Natural killer cell (primary cell): ENCODE measurements at regions not wholly inside any gene's neighbourhood (a gene's known extent, or its start where the extent isn't known, plus 50 kb on each side); places are given as distances from the start of the nearest gene placed in this dataset.
"Not testable (repeated sequence)": the region's sequence is repeated elsewhere in the genome, so short reads cannot be mapped to it uniquely, and the experiment has no call there.

Experiments
- ATAC-seq, 3 donors: fragments of 150-1000 bp in 2 of 3; fragments of 200-7000 bp in 1 of 3; cut with Tn5 transposase; 1 replicate in 1 of 3; 2 replicates in 2 of 3; pipeline ENCODE4 v1.10.0; 2021; ENCODE audit warnings: mild to moderate bottlenecking in 2 of 3, moderate library complexity in 2 of 3
- DNase-seq, 2 donors: peaks; one replicate each; pipeline versions ENCODE4 v3.0.0 to v3.0.0-alpha.2; 2013 to 2021; ENCODE audit warnings: mixed read lengths in 1 of 2
- H3K27ac ChIP-seq: one replicate; pipeline ENCODE4 v1.5.1; 2013; ENCODE audit warnings: mild to moderate bottlenecking, low read length
- H3K27me3 ChIP-seq: one replicate; pipeline ENCODE4 v1.6.1; 2013; ENCODE audit warnings: low read length; ENCODE audit not compliant: control insufficient read depth, insufficient read depth
- H3K36me3 ChIP-seq: one replicate; pipeline ENCODE4 v1.6.1; 2013; ENCODE audit warnings: low read length; ENCODE audit not compliant: control insufficient read depth, insufficient read depth
- H3K4me1 ChIP-seq: one replicate; pipeline ENCODE4 v1.6.1; 2013; ENCODE audit warnings: low read length; ENCODE audit not compliant: control insufficient read depth, insufficient read depth
- H3K4me3 ChIP-seq: one replicate; pipeline ENCODE4 v1.5.1; 2013; ENCODE audit warnings: low read length
- H3K9me3 ChIP-seq: one replicate; pipeline ENCODE4 v1.6.1; 2013; ENCODE audit warnings: low read length; ENCODE audit not compliant: control insufficient read depth, insufficient read depth
- H3K27ac Mint-ChIP-seq, 2 donors: one replicate each; pipeline ENCODE4 v1.8.0; 2022; ENCODE audit warnings: mild to moderate bottlenecking in 2 of 2, mixed read lengths in 2 of 2, moderate library complexity in 1 of 2
- H3K27me3 Mint-ChIP-seq, 2 donors: one replicate each; pipeline ENCODE4 v1.8.0; 2022; ENCODE audit warnings: low read depth in 2 of 2, mixed read lengths in 2 of 2
- H3K36me3 Mint-ChIP-seq: one replicate; pipeline ENCODE4 v1.8.0; 2022; ENCODE audit warnings: mixed read lengths
- H3K4me1 Mint-ChIP-seq, 2 donors: one replicate each; pipeline ENCODE4 v1.8.0; 2022; ENCODE audit warnings: mixed read lengths in 2 of 2
- H3K4me3 Mint-ChIP-seq: one replicate; pipeline ENCODE4 v1.8.0; 2022; ENCODE audit warnings: mild to moderate bottlenecking, moderate library complexity, mixed read lengths
- H3K9me3 Mint-ChIP-seq, 2 donors: one replicate each; pipeline ENCODE4 v1.8.0; 2022; ENCODE audit warnings: mixed read lengths in 2 of 2
- CTCF ChIP-seq: fragments of 200-600 bp; IDR thresholded peaks from one replicate; pipeline ENCODE4 v1.8.0; 2022; ENCODE audit warnings: antibody characterized with exemption
- WGBS: methylation state at CpG from one replicate; pipeline ENCODE4 v1.1.7; 2013; ENCODE audit warnings: missing lambda C conversion rate; ENCODE audit not compliant: insufficient coverage; 5-methylcytosine and 5-hydroxymethylcytosine counted together
- intact Hi-C: fragments of 100-400 bp; cut with micrococcal nuclease; formaldehyde crosslinking; loops from one replicate; pipeline ENCODE4 v1.14.2; 2022

- Mint-ChIP-seq H3K27ac (no peak overlapping the region), H3K4me1 (no peaks in the 10 kb centered on the region), H3K9me3 (no peaks in the 10 kb centered on the region), H3K36me3 (no peaks in the 10 kb centered on the region), H3K4me3 (no peak overlapping the region), H3K27me3 (peaks cover 2 to 28% of the 10 kb centered on the region in 2 donors)
- H3K27me3 ChIP-seq, result no peaks in the 10 kb centered on the region
- H3K4me1 ChIP-seq, result no peaks in the 10 kb centered on the region
- no peaks in the 10 kb centered on the region for H3K36me3 ChIP-seq
- H3K9me3 ChIP-seq, result no peaks in the 10 kb centered on the region
- WGBS, result 95% methylated on average over 1 of the region's 2 CpGs
- no peak for TF ChIP-seq CTCF
- no peak for ATAC-seq
- no peak overlapping the region for H3K27ac ChIP-seq
- DNase-seq, result no peak
- intact Hi-C loops, result no loop called here
- no peak overlapping the region for H3K4me3 ChIP-seq
Measured at GRCh38 chr2:129831018-129831417, 148.4 kb upstream of the RAB6C start.

DNA sequence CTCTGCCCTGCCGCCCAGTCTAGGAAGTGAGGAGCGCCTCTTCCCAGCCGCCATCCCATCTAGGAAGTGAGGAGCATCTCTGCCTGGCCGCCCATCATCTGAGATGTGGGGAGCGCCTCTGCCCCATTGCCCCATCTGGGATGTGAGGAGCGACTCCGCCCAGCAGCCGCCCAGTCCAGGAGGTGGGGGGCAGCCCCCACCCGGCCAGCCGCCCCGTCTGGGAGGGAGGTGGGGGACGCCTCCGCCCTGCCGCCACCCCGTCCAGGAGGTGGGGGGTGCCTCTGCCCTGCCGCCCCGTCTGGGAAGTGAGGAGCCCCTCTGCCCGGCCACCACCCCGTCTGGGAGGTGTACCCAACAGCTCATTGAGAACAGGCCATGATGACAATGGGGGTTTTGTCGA lies 146.0 kb upstream of the RAB6C start:
- H3K4me3 ChIP-seq, H3K4me1 Mint-ChIP-seq, H3K4me3 Mint-ChIP-seq, H3K4me1 ChIP-seq, ATAC-seq, H3K36me3 Mint-ChIP-seq, H3K9me3 Mint-ChIP-seq, DNase-seq, H3K27ac Mint-ChIP-seq, H3K27ac ChIP-seq, H3K36me3 ChIP-seq, H3K9me3 ChIP-seq, intact Hi-C loops, H3K27me3 ChIP-seq: not testable (repeated sequence)
- peaks cover 7 to 41% of the 10 kb centered on the region in 2 donors for H3K27me3 Mint-ChIP-seq
- 97% methylated on average over 19 of the region's 20 CpGs for WGBS

DNA sequence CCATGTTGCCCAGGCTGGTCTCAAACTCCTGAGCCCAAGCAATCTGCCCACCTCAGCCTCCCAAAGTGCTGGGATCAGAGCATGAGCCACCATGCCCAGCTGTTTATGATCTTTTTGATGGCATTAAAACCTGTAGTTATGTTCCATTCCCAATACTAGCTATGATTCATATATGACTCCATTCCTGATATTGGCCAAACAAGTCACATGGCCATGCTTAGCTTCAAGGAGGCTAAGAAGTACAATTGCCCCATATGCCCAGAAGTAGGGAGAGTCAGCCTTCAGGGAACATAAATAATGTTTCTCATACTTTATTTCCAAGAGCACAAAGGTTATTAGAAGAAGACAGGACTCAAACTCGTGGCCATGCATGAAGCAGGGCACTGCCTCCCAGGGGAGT lies 132.4 kb upstream of the RAB6C start:
- Histone ChIP-seq H3K4me3 (no peak overlapping the region), H3K36me3 (no peaks in the 10 kb centered on the region), H3K27ac (no peak overlapping the region), H3K27me3 (no peaks in the 10 kb centered on the region), H3K4me1 (no peaks in the 10 kb centered on the region), H3K9me3 (no peaks in the 10 kb centered on the region)
- H3K4me3 Mint-ChIP-seq, result no peak overlapping the region
- peaks cover 5% of the 10 kb centered on the region in 2 donors for H3K4me1 Mint-ChIP-seq
- H3K27me3 Mint-ChIP-seq, result peaks cover 14 to 59% of the 10 kb centered on the region in 2 donors
- DNase-seq, result no peak
- intact Hi-C loops, result no loop called here
- no peaks in the 10 kb centered on the region for H3K36me3 Mint-ChIP-seq
- TF ChIP-seq CTCF, result no peak
- WGBS, result 45% methylated on average over 1 of the region's 1 CpG
- H3K27ac Mint-ChIP-seq, result no peak overlapping the region
- H3K9me3 Mint-ChIP-seq, result no peaks in the 10 kb centered on the region
- no peak for ATAC-seq

- no peaks in the 10 kb centered on the region for H3K27me3 ChIP-seq
- no peak overlapping the region for H3K27ac ChIP-seq
- H3K4me3 Mint-ChIP-seq, result no peak overlapping the region
- no peaks in the 10 kb centered on the region for H3K9me3 Mint-ChIP-seq
- DNase-seq, result peak in 1 of 2 donors; percentile 83
- TF ChIP-seq CTCF, result peak; percentile 79
- H3K9me3 ChIP-seq, result no peaks in the 10 kb centered on the region
- H3K36me3 ChIP-seq, result no peaks in the 10 kb centered on the region
- peak; percentile 90 to 99 (median 95) for ATAC-seq
- H3K4me3 ChIP-seq, result no peak overlapping the region
- H3K4me1 Mint-ChIP-seq, result peaks cover 5% of the 10 kb centered on the region in 2 donors
- no peaks in the 10 kb centered on the region for H3K36me3 Mint-ChIP-seq
- 40% methylated on average over 3 of the region's 6 CpGs for WGBS
- intact Hi-C loops, result loop anchor here (10.0 kb wide), 1 partner anchor 1115 kb away; no protein-coding TSS in a partner anchor
- H3K4me1 ChIP-seq, result no peaks in the 10 kb centered on the region
- H3K27ac Mint-ChIP-seq, result no peak overlapping the region
- peaks cover 20 to 47% of the 10 kb centered on the region in 2 donors for H3K27me3 Mint-ChIP-seq
Measured at GRCh38 chr2:129849559-129850160, 129.8 kb upstream of the RAB6C start.
